Hematopoietic multipotent progenitor cell treated with erythropoietin and hydrocortisone succinate and interleukin-3 and kit ligand, for 4 days (in vitro differentiated cells): ENCODE measurements at regions not wholly inside any gene's neighbourhood (a gene's known extent, or its start where the extent isn't known, plus 50 kb on each side); places are given as distances from the start of the nearest gene placed in this dataset.
A peak's percentile ranks its signal among the peaks of the same experiment; 100 is the strongest.
"Not testable (repeated sequence)": the region's sequence is repeated elsewhere in the genome, so short reads cannot be mapped to it uniquely, and the experiment has no call there.

Source experiments
- DNase-seq: peaks from one replicate; pipeline ENCODE4 v3.0.0-alpha.2; 2015

GRCh38 chr4:64216741-64217140, 192.5 kb downstream of the TECRL start:
- DNase-seq, result no peak

- no peak for DNase-seq
Measured at GRCh38 chr4:64205376-64205775, 203.9 kb downstream of the TECRL start.

- DNase-seq, result peak; percentile 39
Measured at GRCh38 chr4:64200001-64200555, 209.2 kb downstream of the TECRL start.

GRCh38 chr4:64195582-64195981, 213.7 kb downstream of the TECRL start:
- no peak for DNase-seq

GRCh38 chr4:64192731-64193412, 216.4 kb downstream of the TECRL start:
- no peak for DNase-seq

GRCh38 chr4:64174247-64174882, 234.9 kb downstream of the TECRL start:
- no peak for DNase-seq

GRCh38 chr4:64166365-64166764, 242.9 kb downstream of the TECRL start:
- no peak for DNase-seq

GRCh38 chr4:64158648-64159326, 250.5 kb downstream of the TECRL start:
- peak; percentile 87 for DNase-seq

GRCh38 chr4:64157397-64157796, 251.9 kb downstream of the TECRL start:
- no peak for DNase-seq

GRCh38 chr4:64156253-64156652, 253.0 kb downstream of the TECRL start:
- DNase-seq, result no peak

GRCh38 chr4:64146030-64146429, 263.2 kb downstream of the TECRL start:
- DNase-seq, result no peak

- no peak for DNase-seq
Measured at GRCh38 chr4:64144994-64145393, 264.3 kb downstream of the TECRL start.

GRCh38 chr4:64130907-64131306, 278.3 kb downstream of the TECRL start:
- no peak for DNase-seq

GRCh38 chr4:64125354-64125753, 283.9 kb downstream of the TECRL start:
- no peak for DNase-seq

- DNase-seq, result no peak
Measured at GRCh38 chr4:64121803-64122202, 287.4 kb downstream of the TECRL start.

- no peak for DNase-seq
Measured at GRCh38 chr4:64105903-64106302, 303.3 kb downstream of the TECRL start.

- DNase-seq, result no peak
Measured at GRCh38 chr4:64095398-64095797, 313.9 kb downstream of the TECRL start.

- no peak for DNase-seq
Measured at GRCh38 chr4:64079316-64079715, 329.9 kb downstream of the TECRL start.

- DNase-seq, result no peak
Measured at GRCh38 chr4:64068096-64068495, 341.2 kb downstream of the TECRL start.

GRCh38 chr4:64062991-64063390, 346.3 kb downstream of the TECRL start:
- DNase-seq, result no peak

GRCh38 chr4:64037033-64037432, 372.2 kb downstream of the TECRL start:
- not testable (repeated sequence) for DNase-seq

- no peak for DNase-seq
Measured at GRCh38 chr4:64022560-64022959, 386.7 kb downstream of the TECRL start.

- DNase-seq, result no peak
Measured at GRCh38 chr4:64016893-64017292, 392.4 kb downstream of the TECRL start.

- no peak for DNase-seq
Measured at GRCh38 chr4:64014647-64015046, 394.6 kb downstream of the TECRL start.
